GM12872 (cell line): ENCODE measurements at regions not wholly inside any gene's neighbourhood (a gene's known extent, or its start where the extent isn't known, plus 50 kb on each side); places are given as distances from the start of the nearest gene placed in this dataset.

ENCODE experiments used
- CTCF ChIP-seq: IDR thresholded peaks from 3 replicates; pipeline ENCODE4 v1.5.1; 2011; ENCODE audit warnings: low read depth, mild to moderate bottlenecking, low read length, moderate library complexity; ENCODE audit not compliant: insufficient read depth

- TF ChIP-seq CTCF = no peak
Observed at GRCh38 chr12:113643177-113643974, 171.7 kb upstream of the LHX5 start.

GRCh38 chr12:113642672-113643071, 171.0 kb upstream of the LHX5 start:
- TF ChIP-seq CTCF = no peak

- no peak for TF ChIP-seq CTCF
Observed at GRCh38 chr12:113642216-113642615, 170.5 kb upstream of the LHX5 start.

- TF ChIP-seq CTCF = no peak
Observed at GRCh38 chr12:113641426-113642030, 169.9 kb upstream of the LHX5 start.

GRCh38 chr12:113640837-113641236, 169.2 kb upstream of the LHX5 start:
- no peak for TF ChIP-seq CTCF

GRCh38 chr12:113639474-113639873, 167.8 kb upstream of the LHX5 start:
- TF ChIP-seq CTCF = no peak

- no peak for TF ChIP-seq CTCF
Observed at GRCh38 chr12:113638460-113638775, 166.7 kb upstream of the LHX5 start.
